Central memory CD4-positive, alpha-beta T cell (primary cell): ENCODE measurements at regions not wholly inside any gene's neighbourhood (a gene's known extent, or its start where the extent isn't known, plus 50 kb on each side); places are given as distances from the start of the nearest gene placed in this dataset.
"Not testable (repeated sequence)": the region's sequence is repeated elsewhere in the genome, so short reads cannot be mapped to it uniquely, and the experiment has no call there.

Experiments used
- DNase-seq: peaks from one replicate; pipeline ENCODE4 v3.0.0; 2022

- no peak for DNase-seq
These were observed 450.3 kb downstream of the RAPGEF2 start for GRCh38 chr4:159552979-159553768.

DNA sequence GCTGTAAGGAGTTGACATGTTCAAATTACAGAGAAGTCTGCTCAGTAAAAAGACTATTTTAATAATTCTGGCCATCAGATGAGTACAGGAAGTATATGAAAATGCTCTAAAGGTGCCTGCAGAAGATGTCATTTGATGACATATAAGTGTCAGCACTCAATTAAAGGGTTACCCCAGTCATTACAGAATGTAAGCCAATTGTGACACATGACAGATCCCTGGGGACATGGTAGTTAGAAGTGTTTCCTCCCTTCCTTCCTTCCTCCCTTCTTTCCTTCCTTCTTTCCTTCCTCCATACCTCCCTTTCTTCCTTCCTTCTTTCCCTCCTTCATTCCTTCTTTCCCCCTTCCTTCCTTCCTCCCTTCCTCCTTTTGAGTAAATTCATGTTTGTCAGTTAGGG, 453.0 kb downstream of the RAPGEF2 start:
- DNase-seq: no peak

- no peak for DNase-seq
These were observed 459.5 kb downstream of the RAPGEF2 start for GRCh38 chr4:159562366-159562765.

GRCh38 chr4:159563257-159563656, 460.4 kb downstream of the RAPGEF2 start:
- DNase-seq: no peak

DNA sequence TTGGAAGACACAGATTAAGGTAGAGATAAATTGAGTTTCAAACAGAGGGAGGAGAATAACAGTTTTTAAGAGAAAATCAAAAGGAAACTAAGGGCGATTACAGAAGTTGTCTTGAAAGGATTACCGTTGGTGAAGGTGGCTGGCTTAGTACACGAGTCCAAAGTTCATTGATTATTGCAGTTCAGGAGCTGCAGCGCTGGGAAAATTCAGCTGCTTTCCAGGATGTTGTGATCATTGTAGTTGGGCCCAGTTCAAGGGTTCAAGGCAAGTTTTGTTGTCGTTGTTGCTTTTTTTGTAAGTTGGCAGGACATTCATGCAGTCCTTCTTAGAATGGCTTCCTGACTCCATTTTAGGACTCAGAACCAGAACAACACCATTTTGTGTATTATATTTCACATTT, 461.7 kb downstream of the RAPGEF2 start:
- DNase-seq: no peak

- no peak for DNase-seq
These were observed 463.9 kb downstream of the RAPGEF2 start for GRCh38 chr4:159566786-159567185.

DNA sequence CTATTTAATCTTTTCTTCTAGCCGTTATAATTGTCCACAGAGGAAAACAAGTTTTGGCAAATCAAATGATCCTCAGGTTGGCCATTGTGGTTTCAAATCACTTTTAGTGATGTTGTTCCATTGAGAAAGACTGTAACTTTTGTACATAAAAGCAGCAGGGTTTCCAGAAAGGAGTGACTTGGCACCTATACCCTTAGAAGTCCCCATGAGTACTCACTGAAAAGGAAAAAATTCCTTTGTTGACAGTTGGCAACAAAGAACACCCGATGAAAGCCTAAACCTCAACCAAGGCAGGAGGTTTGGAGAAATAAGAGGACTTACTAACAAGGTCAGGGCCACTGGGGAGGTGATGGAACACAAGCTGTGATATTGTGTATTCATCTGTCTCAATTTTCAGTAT, 474.4 kb downstream of the RAPGEF2 start:
- no peak for DNase-seq

DNA sequence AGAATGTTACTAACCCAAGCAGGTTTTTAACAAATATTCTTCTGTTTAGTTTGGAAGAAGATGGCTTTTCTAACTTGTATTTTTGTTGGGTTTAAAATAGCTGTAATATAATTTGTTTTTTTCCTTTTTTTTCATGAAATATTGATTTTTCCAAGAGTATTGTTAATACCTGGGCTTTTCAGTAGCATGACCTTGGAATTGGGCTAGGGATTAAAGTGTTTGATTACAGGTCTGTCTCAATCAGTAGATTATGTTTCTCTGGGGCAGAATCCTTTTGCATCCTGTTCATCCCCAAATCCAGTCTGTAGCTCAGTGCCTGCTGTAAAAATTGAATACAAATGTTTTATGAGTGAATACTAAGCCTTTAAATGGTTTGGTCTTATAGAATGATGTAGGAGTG, 479.8 kb downstream of the RAPGEF2 start:
- no peak for DNase-seq

DNA sequence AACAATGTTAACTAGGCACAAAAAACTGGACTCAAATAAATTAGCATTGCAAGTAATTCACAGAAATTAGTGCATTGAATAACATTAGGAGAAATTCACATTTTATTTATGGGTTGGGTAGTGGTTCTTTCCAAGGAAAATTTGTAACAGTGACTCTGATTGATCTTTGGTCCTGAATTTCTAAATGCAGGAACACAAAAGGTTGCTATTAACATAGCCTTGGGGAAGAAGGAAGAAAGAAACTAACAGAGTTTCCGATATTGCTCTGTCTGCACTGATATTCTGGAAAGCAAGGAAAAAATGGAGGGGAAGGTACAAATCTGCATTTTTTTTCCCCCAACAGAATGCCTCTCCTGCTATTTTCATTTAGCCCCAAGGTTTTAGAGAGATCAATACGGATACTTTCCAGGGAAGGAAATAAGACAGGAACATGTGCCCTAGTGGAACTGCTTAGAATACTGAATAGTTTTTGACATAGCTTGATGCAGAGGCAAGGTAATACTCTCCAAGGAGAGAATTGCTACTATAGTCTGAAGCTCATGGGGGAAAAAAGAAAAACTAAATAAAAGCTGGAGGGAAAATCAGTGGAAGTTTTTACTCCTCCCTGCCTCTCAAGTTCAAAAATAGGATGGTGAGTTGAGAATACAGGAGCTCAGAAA, 490.1 kb downstream of the RAPGEF2 start:
- no peak for DNase-seq

GRCh38 chr4:159593681-159594080, 490.8 kb downstream of the RAPGEF2 start:
- no peak for DNase-seq

DNA sequence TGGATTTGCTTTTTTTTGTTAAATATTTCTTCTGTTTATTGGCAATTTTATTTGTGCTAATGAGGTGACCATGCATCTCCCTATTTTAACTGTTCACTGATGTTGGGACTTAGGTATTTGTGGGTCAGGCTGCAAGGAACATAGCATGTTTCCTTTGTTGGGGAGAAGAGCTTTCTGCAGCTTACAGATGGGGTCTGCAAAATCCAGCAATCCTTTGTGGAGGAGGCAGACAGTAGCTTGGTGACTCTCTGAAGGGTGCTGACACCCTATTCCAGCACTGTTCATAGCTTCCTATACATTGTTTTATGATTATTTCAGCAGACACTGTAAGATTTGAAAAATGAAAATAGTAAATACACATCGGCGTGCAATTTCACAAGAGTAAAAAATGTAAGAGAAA, 491.7 kb downstream of the RAPGEF2 start:
- DNase-seq: no peak

DNA sequence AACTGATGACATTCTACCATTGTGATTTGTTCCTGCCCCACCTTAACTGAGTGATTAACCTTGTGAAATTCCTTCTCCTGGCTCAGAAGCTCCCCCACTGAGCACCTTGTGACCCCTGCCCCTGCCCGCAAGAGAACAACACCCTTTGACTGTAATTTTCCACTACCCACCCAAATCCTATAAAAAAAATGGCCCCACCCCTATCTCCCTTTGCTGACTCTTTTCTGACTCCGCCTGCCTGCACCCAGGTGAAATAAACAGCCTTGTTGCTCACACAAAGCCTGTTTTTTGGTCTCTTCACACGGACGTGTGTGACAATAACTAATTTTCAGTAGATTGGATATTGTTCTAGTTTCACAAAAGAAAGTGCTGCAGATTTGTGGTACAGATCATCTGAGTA, 492.2 kb downstream of the RAPGEF2 start:
- DNase-seq: not testable (repeated sequence)

GRCh38 chr4:159598602-159599001, 495.7 kb downstream of the RAPGEF2 start:
- no peak for DNase-seq

- DNase-seq: no peak
These were observed 497.2 kb downstream of the RAPGEF2 start for GRCh38 chr4:159600061-159600460.

GRCh38 chr4:159604781-159605180, 501.9 kb downstream of the RAPGEF2 start:
- no peak for DNase-seq

GRCh38 chr4:159606835-159607234, 504.0 kb downstream of the RAPGEF2 start:
- no peak for DNase-seq

DNA sequence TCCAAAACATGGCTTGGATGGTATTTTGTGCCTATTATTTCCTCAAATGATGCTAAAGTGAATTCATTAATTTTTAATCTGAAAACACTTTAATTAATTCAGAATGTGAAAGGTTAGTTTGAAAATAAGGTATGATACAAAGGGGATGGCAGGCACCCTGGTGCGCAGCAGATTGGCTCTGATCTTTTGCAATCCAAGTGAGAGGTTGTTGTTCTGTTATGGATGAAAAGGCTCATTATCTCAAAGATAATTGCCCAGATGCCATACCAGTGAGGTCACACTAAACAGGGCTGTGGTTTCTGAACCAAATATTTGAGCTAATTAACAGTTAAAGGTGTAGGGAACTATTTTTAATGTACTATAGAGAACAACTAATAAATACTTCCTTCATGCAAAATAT, 504.9 kb downstream of the RAPGEF2 start:
- no peak for DNase-seq

DNA sequence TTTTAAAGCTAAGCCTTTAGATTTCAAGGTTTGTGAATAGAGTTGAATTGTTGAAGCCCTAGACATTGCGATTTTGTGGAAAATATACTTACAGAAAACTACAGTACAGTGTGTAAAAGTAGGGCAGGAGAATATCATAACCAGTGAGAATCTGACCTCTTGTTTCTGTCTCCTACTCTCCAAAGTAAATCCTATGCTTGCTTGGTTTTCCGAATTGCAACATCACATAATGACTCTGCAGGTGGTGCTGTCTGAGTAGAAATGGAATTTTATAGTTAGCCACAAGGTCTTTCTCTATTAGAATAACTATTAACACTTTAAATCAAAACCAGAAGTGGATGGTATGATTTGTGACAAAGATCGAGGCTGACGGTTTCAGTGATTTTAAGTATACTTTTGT, 505.6 kb downstream of the RAPGEF2 start:
- no peak for DNase-seq

- no peak for DNase-seq
These were observed 529.2 kb downstream of the RAPGEF2 start for GRCh38 chr4:159632031-159632430.

DNA sequence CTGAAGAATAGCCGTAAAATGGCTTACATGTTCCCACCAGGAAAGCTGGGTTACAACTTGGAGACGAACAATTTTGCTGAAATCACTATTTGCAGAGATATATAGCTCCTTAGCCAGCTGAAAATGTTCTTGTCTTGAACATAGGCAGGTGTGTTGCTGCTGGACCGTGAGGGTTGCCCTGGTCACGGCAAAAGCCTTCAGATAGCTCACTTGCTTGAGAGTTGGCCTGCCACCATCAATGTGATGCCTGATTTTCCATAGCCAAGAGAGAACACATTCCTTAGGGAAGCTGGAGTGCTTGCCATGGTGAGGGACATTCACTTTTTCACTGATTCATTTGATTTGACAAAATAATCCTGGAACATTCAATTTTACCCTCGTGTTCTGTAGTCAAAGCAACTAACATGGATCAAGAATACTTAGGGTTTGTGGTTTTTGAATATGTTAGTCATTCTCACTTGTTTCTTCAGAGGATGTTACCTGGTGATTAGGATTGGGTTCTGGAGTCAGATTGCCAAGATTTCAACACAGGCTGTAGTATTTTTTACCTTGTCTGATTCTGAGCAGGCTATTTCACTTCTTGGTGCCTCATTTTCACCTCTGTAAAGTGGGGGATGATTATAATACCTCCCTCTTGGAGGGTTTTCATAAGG, 536.9 kb downstream of the RAPGEF2 start:
- DNase-seq: no peak

GRCh38 chr4:159649237-159649636, 546.4 kb downstream of the RAPGEF2 start:
- no peak for DNase-seq

- DNase-seq: no peak
These were observed 550.0 kb downstream of the RAPGEF2 start for GRCh38 chr4:159652871-159653270.

DNA sequence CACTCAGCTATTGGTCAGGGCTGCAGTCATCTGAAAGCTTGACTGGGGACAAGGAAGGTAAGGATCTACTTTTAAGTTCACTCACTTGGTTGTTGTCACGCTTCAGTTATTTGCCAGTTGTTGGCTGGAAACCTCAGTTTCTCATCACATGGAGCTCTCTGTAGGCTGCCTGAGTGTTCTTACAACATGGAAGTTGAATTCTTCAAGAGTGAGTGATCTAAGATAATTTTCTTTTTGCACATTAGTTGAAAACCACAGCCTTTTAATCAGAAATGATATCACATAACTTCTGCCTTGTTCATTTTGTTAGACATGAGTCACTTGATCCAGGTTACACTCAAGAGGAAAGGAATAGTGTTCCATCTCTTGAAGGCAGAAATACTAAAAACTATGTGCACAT, 552.7 kb downstream of the RAPGEF2 start:
- DNase-seq: no peak

DNA sequence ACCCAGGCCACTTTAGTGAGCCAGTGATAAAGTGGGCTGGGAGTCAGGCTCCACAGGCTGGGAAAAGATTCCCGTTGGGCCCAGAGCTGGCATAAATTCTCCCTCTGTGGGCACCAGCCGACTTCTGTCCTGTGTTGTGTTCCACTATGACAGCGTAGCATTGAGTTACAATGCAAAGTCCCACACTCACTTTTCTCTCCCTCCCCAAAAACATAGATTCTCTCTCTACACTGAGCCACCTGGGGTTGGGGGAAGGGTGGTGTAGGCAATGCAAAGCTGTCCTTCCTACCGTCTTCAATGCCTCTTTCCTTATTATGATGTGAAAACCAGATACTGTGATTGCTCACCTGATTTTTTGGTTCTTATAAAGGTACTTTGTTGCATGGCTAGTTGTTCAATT, 566.2 kb downstream of the RAPGEF2 start:
- DNase-seq: no peak
